ENCODE measurements at regions not wholly inside any gene's neighbourhood (a gene's known extent, or its start where the extent isn't known, plus 50 kb on each side); places are given as distances from the start of the nearest gene placed in this dataset.

GRCh38 chr11:28520291-28520690 is 412.1 kb downstream of the METTL15 start:
- DNase-seq: no peak

- DNase-seq: no peak
Measured at GRCh38 chr11:28518825-28519224, 410.6 kb downstream of the METTL15 start.

DNA sequence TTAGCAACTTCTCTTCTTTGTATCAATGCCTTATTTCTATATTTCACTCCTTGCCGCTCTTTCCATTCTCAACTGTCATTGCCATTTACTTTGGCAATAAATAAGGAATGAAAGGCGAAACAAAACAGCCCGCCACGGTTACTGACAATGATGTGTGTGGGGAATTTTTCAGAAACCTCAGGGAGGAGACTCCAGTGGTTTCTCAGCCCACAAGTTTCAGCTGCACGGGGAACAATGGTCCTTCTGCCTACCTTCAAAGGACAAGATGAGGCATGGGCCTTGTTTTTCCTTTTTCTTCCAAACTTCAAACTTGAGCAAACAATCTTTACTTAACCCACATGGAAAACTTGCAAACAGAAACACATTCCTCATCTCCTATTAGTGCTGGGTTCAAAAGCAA is 409.4 kb downstream of the METTL15 start:
- no peak for DNase-seq

DNA sequence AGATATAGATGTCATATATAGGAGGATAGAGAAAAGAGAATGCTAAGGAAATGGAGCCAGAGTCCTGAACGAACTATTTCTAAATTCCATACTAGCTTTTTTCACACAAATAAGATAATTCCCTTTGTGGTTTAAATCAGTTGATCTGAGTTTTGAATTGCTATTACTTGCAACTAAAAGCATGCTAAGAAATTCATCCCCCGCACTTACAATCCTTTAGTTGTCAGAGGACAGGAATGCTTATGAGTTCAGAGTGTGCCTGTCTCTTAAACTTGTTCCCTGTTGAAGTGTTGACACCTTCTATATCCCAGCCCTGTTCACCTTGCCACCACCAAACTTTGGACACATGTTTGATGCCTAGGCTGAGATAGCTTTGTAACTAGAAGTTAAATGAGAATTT is 406.2 kb downstream of the METTL15 start:
- peak; percentile 51 for DNase-seq

- no peak for DNase-seq
Measured at GRCh38 chr11:28512143-28512756, 404.1 kb downstream of the METTL15 start.

GRCh38 chr11:28505232-28505631 is 397.0 kb downstream of the METTL15 start:
- DNase-seq: no peak

DNA sequence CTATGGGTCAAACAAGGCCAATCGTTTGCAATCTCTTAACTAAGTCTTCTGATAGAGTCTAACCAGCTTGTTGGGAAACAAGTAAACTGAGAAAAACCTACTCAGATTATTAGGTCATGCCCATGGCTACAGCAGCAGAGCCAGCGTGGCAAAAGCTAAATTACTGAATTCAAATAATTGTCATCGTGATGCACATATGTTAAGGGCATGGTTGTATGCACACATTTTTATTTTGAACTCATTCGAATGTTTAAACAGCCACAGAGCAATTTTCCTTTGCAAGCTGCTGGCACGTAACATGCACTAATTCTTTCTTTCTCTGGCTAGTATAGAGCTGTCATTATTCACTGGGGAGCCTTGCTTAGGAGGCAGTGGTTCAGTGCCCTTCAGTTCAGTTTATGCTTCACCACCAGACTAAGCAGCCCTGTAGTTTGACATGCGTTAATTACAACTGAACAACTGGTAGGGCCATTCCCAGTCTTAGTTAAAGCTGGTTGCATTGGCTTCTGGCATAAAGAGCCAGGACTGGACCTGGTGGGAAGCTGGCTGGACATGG is 396.4 kb downstream of the METTL15 start:
- no peak for DNase-seq

GRCh38 chr11:28495333-28495732 is 387.1 kb downstream of the METTL15 start:
- no peak for DNase-seq

GRCh38 chr11:28491431-28491830 is 383.2 kb downstream of the METTL15 start:
- no peak for DNase-seq

DNA sequence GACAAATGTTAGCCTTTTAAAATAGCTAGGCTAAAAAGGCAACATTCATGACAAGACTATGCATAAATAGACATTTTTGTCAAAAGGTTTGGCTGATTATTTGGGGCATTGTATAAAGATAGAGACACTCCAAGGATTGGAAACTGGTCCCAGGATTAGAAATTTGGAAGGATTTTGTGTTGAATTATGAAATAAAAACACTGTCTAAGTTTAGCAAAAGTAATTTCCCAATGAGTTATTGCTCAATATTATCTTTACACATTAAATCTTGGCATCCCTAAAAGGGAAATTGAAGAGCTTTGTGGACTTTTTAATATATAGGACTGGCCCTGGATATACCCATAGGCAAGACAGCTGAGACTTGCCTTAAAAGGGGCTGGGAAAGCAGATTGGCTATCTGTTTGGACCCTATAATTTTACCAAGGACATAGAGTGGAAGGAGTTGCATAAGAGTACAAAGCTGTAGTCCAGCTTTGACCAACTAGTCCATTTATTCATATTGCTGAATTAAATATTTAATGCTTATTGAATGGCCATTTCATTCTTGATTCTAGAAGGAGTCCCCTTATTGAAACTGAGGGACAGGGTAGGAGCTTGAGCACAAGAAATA is 382.7 kb downstream of the METTL15 start:
- no peak for DNase-seq

- DNase-seq: peak; percentile 22
Measured at GRCh38 chr11:28488336-28488735, 380.1 kb downstream of the METTL15 start.

GRCh38 chr11:28483072-28483867 is 375.1 kb downstream of the METTL15 start:
- DNase-seq: no peak

DNA sequence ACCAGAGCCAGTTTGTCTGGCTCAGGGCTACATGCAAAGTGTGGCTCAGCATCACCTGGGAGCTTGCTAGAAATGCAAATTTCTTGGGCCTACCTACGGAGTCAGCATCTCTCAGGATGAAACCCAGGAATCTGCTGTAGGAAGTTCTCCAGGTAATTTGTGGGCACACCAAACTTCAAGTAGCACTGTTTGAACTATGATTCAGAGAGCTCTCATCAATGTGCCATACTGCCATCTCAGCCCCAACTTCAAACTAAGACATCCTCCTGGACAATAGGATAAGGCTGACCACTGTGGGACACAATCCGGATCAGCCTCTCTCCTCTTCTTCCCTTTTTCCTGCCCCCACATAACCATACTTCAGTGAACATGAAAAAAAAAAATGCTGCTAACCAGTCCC is 374.5 kb downstream of the METTL15 start:
- no peak for DNase-seq

DNA sequence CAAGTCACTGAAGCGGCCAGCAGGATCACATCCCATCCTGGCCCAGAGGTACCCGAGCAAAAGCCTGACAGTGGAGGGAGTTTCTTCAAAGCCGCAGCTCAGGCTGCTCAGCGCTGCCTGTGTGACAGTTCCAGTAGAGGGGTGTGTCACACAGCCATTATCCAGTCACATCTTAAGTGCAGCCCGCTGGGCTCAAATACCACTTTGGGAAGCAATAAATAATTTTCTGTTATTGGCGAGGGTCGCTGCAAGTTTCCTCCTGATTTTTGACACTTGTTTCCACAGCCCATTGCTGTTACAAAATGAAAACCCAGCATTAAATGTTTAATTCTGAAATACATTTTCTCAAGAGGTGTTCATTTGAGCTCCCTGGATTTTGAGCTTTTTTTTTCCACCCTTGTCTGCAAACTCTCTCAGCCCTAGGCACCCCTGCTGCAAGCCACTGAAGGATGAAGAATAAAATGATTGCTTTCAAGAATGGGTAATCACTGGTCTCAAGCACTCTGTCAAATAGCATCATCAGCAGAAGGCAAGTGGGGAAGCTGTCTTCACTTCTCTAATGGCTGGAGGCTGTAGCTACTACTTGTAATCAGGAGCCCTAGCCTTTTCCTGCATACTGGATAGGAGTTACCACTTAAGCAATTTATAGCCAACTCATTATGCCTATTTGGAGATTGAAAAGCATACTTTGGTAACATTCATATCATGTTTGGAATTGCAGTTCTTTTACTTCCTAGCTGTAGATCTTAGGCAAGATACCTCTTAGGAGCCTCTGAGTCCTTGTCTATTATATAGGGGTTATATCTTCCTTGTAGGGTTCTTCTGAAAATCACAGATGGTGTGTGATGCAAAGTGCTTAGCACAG is 373.7 kb downstream of the METTL15 start:
- DNase-seq: no peak

DNA sequence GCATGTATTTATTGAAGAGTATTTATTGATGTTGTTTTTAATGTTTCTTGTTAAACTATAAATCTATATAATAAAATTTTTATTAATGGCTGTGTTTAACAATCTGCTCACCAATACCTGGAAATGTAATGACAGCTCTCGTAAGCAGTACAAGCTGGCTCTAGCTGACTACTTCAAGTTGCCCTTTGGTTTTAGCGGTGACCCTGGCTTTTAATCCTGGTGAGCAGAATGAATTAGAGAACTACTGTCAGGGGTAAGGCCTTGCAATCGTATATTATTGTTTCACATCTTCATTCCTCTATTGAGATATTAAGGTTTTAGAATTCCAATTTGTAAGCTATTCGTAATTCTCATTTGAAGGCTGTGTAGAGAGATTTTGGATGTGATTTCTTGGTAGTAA is 372.2 kb downstream of the METTL15 start:
- no peak for DNase-seq

GRCh38 chr11:28476864-28477263 is 368.7 kb downstream of the METTL15 start:
- DNase-seq: no peak

GRCh38 chr11:28476049-28476448 is 367.9 kb downstream of the METTL15 start:
- DNase-seq: peak; percentile 58

GRCh38 chr11:28472904-28473303 is 364.7 kb downstream of the METTL15 start:
- DNase-seq: no peak

GRCh38 chr11:28471537-28471936 is 363.3 kb downstream of the METTL15 start:
- no peak for DNase-seq

DNA sequence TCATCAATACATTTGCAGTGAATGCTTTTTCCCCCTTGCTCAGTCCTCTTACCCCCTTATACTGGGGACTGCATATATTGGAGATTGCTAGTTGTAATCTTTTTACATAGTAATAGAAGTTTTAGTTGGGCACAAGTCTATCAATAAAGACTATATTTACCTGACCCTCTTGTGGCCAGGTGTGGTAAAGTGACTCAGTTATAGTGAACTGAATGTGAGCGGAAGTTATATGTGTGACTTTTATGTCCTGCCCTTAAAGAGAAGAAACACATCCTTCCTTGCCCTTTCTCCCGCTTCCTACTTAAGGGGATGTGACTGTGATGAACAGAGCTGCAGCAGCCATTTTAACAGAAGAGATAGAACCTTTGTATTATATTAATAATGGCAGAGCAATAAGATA is 362.0 kb downstream of the METTL15 start:
- DNase-seq: no peak

GRCh38 chr11:28466506-28466905 is 358.3 kb downstream of the METTL15 start:
- no peak for DNase-seq

GRCh38 chr11:28464252-28464867 is 356.2 kb downstream of the METTL15 start:
- DNase-seq: peak; percentile 18
